ENCODE measurements at regions not wholly inside any gene's neighbourhood (a gene's known extent, or its start where the extent isn't known, plus 50 kb on each side); places are given as distances from the start of the nearest gene placed in this dataset.

GRCh38 chr5:77910602-77911188, 134.6 kb upstream of the TBCA start:
- ChIA-PET POLR2A (no interaction called here), CTCF (no interaction called here)
- H3K4me3 Mint-ChIP-seq: no peak overlapping the region
- H3K9me3 Mint-ChIP-seq: no peaks in the 10 kb centered on the region
- H3K27me3 Mint-ChIP-seq: peaks cover 6% of the 10 kb centered on the region
- ATAC-seq (no peak), DNase-seq (no peak)
- H3K27ac Mint-ChIP-seq: no peak overlapping the region
- H3K36me3 Mint-ChIP-seq (ENCODE audit: low read depth): no peaks in the 10 kb centered on the region
- H3K4me1 Mint-ChIP-seq (ENCODE audit: low read depth): no peaks in the 10 kb centered on the region
- intact Hi-C loops (cut with micrococcal nuclease): no loop called here
- TF ChIP-seq, protein P1, sequence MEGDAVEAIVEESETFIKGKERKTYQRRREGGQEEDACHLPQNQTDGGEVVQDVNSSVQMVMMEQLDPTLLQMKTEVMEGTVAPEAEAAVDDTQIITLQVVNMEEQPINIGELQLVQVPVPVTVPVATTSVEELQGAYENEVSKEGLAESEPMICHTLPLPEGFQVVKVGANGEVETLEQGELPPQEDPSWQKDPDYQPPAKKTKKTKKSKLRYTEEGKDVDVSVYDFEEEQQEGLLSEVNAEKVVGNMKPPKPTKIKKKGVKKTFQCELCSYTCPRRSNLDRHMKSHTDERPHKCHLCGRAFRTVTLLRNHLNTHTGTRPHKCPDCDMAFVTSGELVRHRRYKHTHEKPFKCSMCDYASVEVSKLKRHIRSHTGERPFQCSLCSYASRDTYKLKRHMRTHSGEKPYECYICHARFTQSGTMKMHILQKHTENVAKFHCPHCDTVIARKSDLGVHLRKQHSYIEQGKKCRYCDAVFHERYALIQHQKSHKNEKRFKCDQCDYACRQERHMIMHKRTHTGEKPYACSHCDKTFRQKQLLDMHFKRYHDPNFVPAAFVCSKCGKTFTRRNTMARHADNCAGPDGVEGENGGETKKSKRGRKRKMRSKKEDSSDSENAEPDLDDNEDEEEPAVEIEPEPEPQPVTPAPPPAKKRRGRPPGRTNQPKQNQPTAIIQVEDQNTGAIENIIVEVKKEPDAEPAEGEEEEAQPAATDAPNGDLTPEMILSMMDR (IDR thresholded peaks at IDR 0.05): no peak

GRCh38 chr5:77909237-77909636, 133.1 kb upstream of the TBCA start:
- Mint-ChIP-seq H3K36me3 (ENCODE audit: low read depth) (no peaks in the 10 kb centered on the region), H3K9me3 (no peaks in the 10 kb centered on the region), H3K4me1 (ENCODE audit: low read depth) (no peaks in the 10 kb centered on the region), H3K4me3 (no peak overlapping the region), H3K27me3 (peaks cover 7% of the 10 kb centered on the region), H3K27ac (no peak overlapping the region)
- CTCF ChIA-PET: no interaction called here
- intact Hi-C loops (cut with micrococcal nuclease): no loop called here
- TF ChIP-seq, protein P1 (IDR thresholded peaks at IDR 0.05): no peak
- no peak for ATAC-seq
- POLR2A ChIA-PET: no interaction called here
- no peak for DNase-seq

GRCh38 chr5:77908787-77909186, 132.6 kb upstream of the TBCA start:
- TF ChIP-seq, protein P1 (IDR thresholded peaks at IDR 0.05): no peak
- no peak overlapping the region for H3K27ac Mint-ChIP-seq
- intact Hi-C loops (cut with micrococcal nuclease): no loop called here
- POLR2A ChIA-PET: no interaction called here
- no peak overlapping the region for H3K4me3 Mint-ChIP-seq
- DNase-seq (no peak), ATAC-seq (no peak)
- H3K36me3 Mint-ChIP-seq (ENCODE audit: low read depth): no peaks in the 10 kb centered on the region
- no peaks in the 10 kb centered on the region for H3K9me3 Mint-ChIP-seq
- no peaks in the 10 kb centered on the region for H3K4me1 Mint-ChIP-seq (ENCODE audit: low read depth)
- CTCF ChIA-PET: no interaction called here
- peaks cover 10% of the 10 kb centered on the region for H3K27me3 Mint-ChIP-seq

DNA sequence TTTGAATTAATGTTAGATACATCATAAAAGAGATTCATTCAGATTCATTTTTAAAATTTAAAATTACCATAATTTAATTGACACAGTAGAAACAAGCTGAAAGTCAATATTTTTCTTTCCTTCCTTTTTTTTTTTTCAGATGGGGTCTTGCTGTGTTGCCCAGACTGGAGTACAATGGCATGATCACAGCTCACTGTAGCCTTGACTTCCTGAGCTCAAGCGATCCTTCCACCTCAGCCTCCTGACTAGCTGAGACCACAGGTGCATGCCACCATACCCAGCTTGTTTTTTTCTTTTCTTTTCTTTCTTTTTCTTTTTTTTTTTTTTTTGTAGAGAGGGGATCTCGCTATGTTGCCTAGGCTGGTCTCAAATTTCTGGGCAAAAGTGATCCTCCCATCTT, 131.6 kb upstream of the TBCA start:
- intact Hi-C loops (cut with micrococcal nuclease): no loop called here
- DNase-seq (no peak), ATAC-seq (no peak)
- TF ChIP-seq, protein P1 (IDR thresholded peaks at IDR 0.05): no peak
- no peak overlapping the region for H3K4me3 Mint-ChIP-seq
- H3K27me3 Mint-ChIP-seq: peaks cover 10% of the 10 kb centered on the region
- no peak overlapping the region for H3K27ac Mint-ChIP-seq
- ChIA-PET CTCF (no interaction called here), POLR2A (no interaction called here)
- H3K9me3 Mint-ChIP-seq: no peaks in the 10 kb centered on the region
- H3K4me1 Mint-ChIP-seq (ENCODE audit: low read depth): no peaks in the 10 kb centered on the region
- no peaks in the 10 kb centered on the region for H3K36me3 Mint-ChIP-seq (ENCODE audit: low read depth)

- Mint-ChIP-seq H3K4me1 (ENCODE audit: low read depth) (no peaks in the 10 kb centered on the region), H3K36me3 (ENCODE audit: low read depth) (no peaks in the 10 kb centered on the region), H3K9me3 (no peaks in the 10 kb centered on the region), H3K4me3 (no peak overlapping the region), H3K27ac (no peak overlapping the region), H3K27me3 (peaks cover 8% of the 10 kb centered on the region)
- intact Hi-C loops (cut with micrococcal nuclease): no loop called here
- POLR2A ChIA-PET: interaction anchor here (0.6 kb wide), 1 partner anchor 763 kb away, joined by 3 read pairs; no protein-coding TSS in a partner anchor
- TF ChIP-seq, protein P1 (IDR thresholded peaks at IDR 0.05): no peak
- ATAC-seq (no peak), DNase-seq (no peak)
- CTCF ChIA-PET: no interaction called here
Measured at GRCh38 chr5:77906806-77907205, 130.7 kb upstream of the TBCA start.

Measured in activated CD8-positive, alpha-beta T cell treated with anti-CD3 and anti-CD28 coated beads for 36 hours (primary cell).